ENCODE measurements at regions not wholly inside any gene's neighbourhood (a gene's known extent, or its start where the extent isn't known, plus 50 kb on each side); places are given as distances from the start of the nearest gene placed in this dataset.

GRCh38 chr12:69096669-69097335 lies 142.6 kb upstream of the CPSF6 start:
- peak; percentile 38 for DNase-seq (ENCODE audit: low spot score)

GRCh38 chr12:69097619-69098368 lies 141.6 kb upstream of the CPSF6 start:
- peak; percentile 64 for DNase-seq (ENCODE audit: low spot score)

DNA sequence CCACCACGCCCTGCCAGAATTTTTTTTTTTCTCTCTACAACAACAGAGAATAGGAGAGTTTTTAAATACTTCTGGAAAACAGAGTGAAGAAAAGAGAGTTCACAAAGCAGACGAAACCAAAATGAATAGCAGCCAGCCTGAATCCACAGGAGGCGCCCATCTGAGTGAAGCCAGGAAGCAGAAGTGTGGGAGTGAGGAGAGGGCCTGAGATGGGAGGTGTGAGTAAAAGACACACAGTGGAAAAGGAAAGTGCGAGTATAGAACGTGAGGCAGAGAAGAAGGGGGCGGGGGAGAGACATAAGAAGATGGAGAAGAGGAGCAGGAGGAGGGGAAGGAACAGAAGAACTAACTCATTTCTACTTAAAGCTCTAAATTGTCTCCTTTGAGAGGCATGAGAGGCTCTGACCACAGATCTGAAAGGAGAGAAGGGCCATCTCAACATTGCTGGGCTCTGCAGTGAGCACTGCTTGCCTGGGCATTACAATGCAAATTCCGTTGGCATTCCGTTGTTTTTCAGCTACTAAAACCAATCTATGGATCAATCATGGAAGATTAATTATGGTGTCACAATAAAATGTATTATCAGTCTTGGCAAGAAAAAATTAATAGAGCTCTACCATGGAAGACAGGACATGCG lies 140.1 kb upstream of the CPSF6 start:
- DNase-seq (ENCODE audit: low spot score), result no peak

DNA sequence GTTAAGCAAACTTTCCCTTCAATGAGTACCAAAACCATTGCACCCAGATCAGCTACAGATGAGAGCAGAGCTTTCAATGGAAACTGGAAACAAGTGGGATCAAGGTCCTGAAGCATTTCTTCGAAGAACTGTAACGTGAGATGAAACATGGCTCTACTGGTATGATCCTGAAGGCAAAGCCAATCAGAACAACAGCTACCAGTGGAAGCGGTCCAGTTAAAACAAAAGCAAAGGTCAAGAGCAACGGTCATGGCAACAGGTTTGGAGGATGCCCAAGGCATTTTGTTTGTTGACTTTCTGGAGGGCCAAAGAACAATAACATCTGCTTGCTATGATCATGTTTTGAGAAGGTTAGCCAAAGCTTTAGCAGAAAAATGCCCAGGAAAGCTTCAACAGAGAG lies 137.9 kb upstream of the CPSF6 start:
- no peak for DNase-seq (ENCODE audit: low spot score)

DNA sequence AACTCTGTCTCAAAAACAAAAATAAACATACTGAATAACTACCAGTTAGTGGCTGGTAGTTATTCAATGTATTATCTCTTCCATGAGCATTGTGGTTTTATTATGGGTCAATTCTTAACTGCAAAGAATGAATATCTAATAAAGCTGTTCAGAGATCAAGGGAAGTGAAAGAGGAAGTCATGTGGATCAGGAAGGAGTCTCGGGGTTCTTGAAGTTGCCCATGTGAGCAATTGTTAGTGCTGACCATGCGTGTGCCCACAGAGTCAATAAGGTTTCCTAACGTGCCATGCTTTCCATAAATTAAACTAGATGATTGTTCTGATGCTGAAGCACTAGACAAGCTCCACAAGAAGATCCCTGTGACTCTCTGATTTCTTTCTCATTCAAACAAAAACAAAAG lies 136.5 kb upstream of the CPSF6 start:
- DNase-seq (ENCODE audit: low spot score), result no peak

DNA sequence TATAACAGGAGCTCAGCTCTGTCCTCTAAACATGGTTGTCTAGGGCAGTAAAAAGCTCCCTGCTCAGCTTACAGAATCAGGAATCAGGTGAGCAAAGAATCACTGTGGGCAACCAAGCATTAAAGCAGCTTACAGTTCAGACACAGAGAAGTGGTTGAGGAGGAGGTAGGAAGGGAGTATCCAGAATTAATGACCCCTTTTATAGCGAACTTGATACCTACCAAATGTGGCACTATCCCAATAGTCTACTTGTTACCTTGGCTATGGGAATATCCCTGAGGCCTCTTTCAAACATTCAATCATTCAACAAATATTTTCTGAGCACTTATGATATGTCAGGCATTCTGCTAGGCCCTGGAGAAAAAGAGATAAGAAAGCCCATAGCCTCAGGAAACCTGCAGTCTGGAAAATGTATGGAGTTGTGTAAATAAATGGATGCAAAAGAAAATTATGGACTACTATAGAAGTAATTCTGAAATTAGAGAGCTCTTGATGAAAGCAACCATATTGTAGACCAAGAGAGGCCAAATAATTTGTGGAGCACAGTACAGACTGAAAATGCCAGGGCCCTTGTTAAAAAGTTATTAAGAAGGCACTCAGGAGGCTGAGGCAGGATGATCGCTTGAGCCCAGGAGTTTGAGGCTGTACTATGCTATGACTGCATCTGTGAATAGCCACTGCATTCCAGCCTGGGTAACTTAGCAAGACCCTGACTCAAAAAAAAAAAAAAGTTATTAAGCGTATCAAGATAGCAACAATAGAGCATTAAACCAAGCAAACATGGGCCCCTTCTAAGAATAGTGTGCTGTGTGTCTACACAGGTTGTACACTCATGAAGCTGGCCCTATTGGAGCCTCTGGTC lies 134.0 kb upstream of the CPSF6 start:
- DNase-seq (ENCODE audit: low spot score), result no peak

GRCh38 chr12:69106482-69107118 lies 132.8 kb upstream of the CPSF6 start:
- no peak for DNase-seq (ENCODE audit: low spot score)

DNA sequence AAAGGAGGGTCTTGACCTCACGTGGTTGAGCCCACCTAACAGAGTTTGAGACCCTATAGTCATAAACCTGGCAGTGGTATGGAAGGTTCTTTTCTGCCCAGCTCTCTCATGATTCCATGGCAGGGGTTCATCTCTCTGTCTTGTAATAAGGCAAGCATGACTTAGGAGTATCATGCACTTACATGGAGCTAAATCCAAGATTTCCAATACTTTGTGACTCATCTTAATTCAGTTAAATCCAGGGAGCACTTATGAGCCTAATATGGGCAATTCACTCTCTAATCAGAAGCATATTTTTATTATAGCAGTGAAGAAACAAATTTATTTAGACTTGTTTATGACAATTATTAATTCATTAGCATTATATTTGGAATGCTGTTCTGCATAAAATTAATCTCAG lies 131.8 kb upstream of the CPSF6 start:
- no peak for DNase-seq (ENCODE audit: low spot score)

GRCh38 chr12:69108037-69108436 lies 131.3 kb upstream of the CPSF6 start:
- DNase-seq (ENCODE audit: low spot score), result no peak

GRCh38 chr12:69112616-69113015 lies 126.8 kb upstream of the CPSF6 start:
- DNase-seq (ENCODE audit: low spot score), result no peak

GRCh38 chr12:69115099-69115498 lies 124.3 kb upstream of the CPSF6 start:
- DNase-seq (ENCODE audit: low spot score), result no peak

- DNase-seq (ENCODE audit: low spot score), result no peak
Measured at GRCh38 chr12:69115951-69116350, 123.4 kb upstream of the CPSF6 start.

DNA sequence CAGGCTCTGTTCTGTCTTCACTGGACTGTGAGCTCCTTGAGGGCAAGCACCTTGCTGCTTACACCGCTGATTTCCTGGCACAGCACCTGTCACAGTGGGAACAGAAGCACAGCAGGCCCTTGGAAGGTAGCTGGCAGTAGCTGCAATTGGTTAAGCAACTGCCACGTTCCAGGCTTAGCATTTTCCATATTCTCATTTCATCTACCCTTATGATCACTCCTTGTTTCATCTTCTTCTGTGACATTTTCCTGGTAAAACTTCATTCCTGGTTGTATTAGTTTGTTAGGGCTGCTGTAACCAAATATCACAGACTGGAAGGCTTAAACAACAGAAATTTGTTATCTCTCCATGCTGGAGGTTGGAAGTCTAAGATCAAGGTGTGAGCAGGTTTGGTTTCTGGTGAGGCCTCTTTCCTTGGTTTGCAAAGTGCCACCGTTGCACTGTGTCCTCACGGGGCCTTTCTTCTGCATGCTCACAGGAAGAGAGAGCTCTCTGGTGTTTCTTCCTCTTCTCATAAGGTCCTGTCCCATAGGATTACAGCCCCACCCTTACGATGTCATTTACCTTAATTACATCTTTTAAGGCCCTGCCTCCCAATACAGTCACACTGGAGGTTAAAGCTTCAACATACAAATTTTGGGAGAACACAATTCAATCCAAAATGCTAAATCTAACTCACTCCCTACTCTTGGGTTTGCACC lies 121.7 kb upstream of the CPSF6 start:
- no peak for DNase-seq (ENCODE audit: low spot score)

- no peak for DNase-seq (ENCODE audit: low spot score)
Measured at GRCh38 chr12:69118516-69118915, 120.9 kb upstream of the CPSF6 start.

GRCh38 chr12:69119770-69120169 lies 119.6 kb upstream of the CPSF6 start:
- no peak for DNase-seq (ENCODE audit: low spot score)

DNA sequence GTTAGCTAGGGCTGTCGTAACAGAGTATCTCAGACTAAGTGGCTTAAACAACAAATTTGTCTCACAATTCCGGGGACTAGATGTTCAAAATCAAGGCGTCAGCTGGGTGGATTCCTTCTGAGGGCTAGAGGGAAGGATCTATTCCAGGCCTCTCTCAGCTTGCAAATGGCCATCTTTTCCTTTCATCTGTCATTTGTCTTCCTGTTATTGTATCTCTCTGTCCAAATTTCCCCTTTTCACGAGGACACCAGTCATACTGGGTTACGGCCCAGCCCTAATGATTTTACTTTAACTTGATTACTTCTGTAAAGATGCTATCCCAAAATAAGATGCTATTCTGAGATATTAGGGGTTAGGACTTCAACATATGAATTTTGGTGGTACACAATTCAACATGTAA lies 119.0 kb upstream of the CPSF6 start:
- no peak for DNase-seq (ENCODE audit: low spot score)

DNA sequence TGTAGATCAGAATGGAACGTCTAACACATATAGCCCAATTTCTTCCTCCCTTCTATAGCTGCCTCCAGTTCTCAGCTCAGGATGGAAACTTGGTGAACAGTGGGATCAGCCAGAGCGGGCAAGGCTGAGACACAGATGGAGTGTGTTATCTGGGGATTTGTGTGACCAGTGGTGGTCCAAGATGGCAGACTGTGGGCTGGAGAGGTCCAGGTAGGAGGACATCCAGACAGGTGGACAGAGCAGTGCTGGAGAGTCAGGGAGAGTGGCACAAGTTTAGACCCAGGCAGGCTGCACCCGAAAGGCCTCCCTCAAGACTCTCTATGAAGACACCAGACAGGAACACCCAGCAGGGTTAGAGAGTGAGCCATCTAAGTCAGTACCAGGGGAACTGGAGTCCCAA lies 116.1 kb upstream of the CPSF6 start:
- no peak for DNase-seq (ENCODE audit: low spot score)

GRCh38 chr12:69123919-69124638 lies 115.3 kb upstream of the CPSF6 start:
- DNase-seq (ENCODE audit: low spot score), result no peak

DNA sequence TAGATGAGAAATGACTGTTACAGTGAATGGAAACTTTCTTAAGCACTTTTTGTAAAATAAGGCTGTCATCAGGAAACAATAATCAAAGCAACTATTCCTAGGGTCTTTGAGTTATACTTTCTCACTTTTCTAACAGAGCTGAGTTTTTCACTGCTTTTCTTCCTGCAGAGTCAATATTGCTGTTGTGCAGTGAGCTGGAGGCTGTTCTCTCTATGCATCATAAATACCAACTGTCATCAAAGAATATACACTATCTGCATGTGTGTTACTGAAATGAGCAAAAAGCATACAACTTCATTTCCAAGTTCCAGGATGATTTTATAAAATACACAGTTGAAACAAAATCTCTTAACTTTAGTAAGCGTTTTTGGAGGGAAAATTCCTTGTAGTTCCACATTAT lies 110.4 kb upstream of the CPSF6 start:
- no peak for DNase-seq (ENCODE audit: low spot score)

DNA sequence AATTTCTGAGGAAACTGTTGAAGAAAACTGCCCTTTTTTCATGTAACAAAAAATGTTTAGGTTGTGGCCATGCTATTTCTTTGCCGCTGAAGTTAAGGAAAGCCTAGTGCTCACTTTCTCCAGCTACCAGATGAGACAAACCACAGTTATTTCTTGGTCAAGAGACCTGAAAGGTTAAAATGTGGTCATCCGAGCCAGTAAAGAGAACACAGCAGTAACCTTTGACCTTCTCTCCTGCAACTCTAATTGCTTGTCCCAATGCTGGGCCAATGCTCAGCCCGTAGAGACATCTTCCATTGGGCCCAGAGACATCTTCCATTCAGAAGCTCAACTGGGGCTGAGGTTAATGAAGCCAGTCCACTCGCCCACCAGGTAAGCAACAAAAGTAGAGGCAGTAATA lies 109.8 kb upstream of the CPSF6 start:
- DNase-seq (ENCODE audit: low spot score), result no peak

- no peak for DNase-seq (ENCODE audit: low spot score)
Measured at GRCh38 chr12:69130064-69130463, 109.3 kb upstream of the CPSF6 start.

All from AG08395 (cell line).